BE2C (cell line): ENCODE measurements at regions not wholly inside any gene's neighbourhood (a gene's known extent, or its start where the extent isn't known, plus 50 kb on each side); places are given as distances from the start of the nearest gene placed in this dataset.

ENCODE experiments used
- DNase-seq: peaks from one replicate; pipeline ENCODE4 v3.0.0-alpha.2; 2020
- H3K27me3 ChIP-seq: fragments of 250-450 bp; sonication (Bioruptor Pico); 2 replicates; pipeline ENCODE4 v1.5.1; 2020; ENCODE audit warnings: mild to moderate bottlenecking
- H3K36me3 ChIP-seq: fragments of 250-450 bp; sonication (Bioruptor Pico); 2 replicates; pipeline ENCODE4 v1.5.1; 2020; ENCODE audit warnings: mild to moderate bottlenecking
- H3K4me1 ChIP-seq: fragments of 250-450 bp; sonication (Bioruptor Pico); 2 replicates; pipeline ENCODE4 v1.5.1; 2020
- H3K4me3 ChIP-seq: 2 replicates; pipeline ENCODE4 v1.5.1; 2011; ENCODE audit warnings: low read depth, low read length
- H3K9me3 ChIP-seq: fragments of 250-450 bp; sonication (Bioruptor Pico); 2 replicates; pipeline ENCODE4 v1.5.1; 2020
- TF ChIP-seq, protein P1 (sequence below): IDR thresholded peaks from 2 replicates; pipeline ENCODE4 v1.5.1; 2012; ENCODE audit warnings: mild to moderate bottlenecking, low read depth, low read length

DNA sequence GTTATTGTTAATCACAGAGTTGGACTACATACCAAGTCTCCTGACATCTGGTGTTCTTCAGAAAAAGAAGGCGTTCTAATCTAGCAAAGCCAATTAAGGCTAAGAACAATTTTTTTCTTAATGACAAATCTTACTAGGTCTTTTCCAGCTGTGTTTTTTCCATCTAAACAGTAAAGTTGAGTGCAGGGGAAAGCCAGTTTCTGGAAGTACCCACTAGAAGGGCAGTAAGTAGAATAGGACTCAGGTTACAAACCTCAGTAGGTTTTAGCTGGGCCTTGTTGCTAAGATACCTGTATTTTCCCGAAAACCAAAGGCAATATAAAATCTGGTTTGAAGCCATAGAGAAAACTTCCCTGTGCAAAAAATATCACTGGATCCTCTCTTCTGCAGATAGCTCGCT, 351.9 kb downstream of the ETS1 start:
- H3K4me1 ChIP-seq = peaks cover 18% of the 10 kb centered on the region
- no peaks in the 10 kb centered on the region for H3K36me3 ChIP-seq
- no peaks in the 10 kb centered on the region for H3K27me3 ChIP-seq
- DNase-seq = no peak
- no peak overlapping the region for H3K4me3 ChIP-seq
- no peaks in the 10 kb centered on the region for H3K9me3 ChIP-seq
- TF ChIP-seq, protein P1, sequence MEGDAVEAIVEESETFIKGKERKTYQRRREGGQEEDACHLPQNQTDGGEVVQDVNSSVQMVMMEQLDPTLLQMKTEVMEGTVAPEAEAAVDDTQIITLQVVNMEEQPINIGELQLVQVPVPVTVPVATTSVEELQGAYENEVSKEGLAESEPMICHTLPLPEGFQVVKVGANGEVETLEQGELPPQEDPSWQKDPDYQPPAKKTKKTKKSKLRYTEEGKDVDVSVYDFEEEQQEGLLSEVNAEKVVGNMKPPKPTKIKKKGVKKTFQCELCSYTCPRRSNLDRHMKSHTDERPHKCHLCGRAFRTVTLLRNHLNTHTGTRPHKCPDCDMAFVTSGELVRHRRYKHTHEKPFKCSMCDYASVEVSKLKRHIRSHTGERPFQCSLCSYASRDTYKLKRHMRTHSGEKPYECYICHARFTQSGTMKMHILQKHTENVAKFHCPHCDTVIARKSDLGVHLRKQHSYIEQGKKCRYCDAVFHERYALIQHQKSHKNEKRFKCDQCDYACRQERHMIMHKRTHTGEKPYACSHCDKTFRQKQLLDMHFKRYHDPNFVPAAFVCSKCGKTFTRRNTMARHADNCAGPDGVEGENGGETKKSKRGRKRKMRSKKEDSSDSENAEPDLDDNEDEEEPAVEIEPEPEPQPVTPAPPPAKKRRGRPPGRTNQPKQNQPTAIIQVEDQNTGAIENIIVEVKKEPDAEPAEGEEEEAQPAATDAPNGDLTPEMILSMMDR = no peak

- DNase-seq = no peak
- Histone ChIP-seq H3K36me3 (no peaks in the 10 kb centered on the region), H3K9me3 (no peaks in the 10 kb centered on the region), H3K4me1 (peaks cover 18% of the 10 kb centered on the region), H3K27me3 (no peaks in the 10 kb centered on the region), H3K4me3 (no peak overlapping the region)
- TF ChIP-seq, protein P1 = no peak
Observed at GRCh38 chr11:128234143-128234542, 353.2 kb downstream of the ETS1 start.

DNA sequence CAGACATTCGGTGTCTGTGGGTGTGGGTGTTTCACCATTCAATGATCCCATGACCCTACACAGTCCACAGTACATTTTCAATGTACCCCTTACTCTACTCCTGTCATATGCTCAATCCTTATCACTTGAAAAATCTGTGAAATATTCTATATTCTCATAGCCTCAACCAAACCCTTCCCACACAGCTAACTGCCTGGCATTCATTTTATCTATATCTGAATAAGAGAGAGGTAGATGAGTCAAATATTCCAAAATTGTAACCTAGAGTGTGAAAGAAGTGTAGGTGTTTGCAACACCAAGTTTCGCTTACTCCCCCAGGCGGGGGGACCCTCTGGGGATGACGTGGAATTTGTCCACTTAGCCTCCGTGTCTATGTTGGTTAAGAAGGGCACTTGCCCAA, 354.8 kb downstream of the ETS1 start:
- Histone ChIP-seq H3K36me3 (no peaks in the 10 kb centered on the region), H3K27me3 (no peaks in the 10 kb centered on the region), H3K4me3 (no peak overlapping the region), H3K4me1 (peaks cover 18% of the 10 kb centered on the region), H3K9me3 (no peaks in the 10 kb centered on the region)
- no peak for DNase-seq
- TF ChIP-seq, protein P1 = no peak

- no peak overlapping the region for H3K4me3 ChIP-seq
- no peaks in the 10 kb centered on the region for H3K27me3 ChIP-seq
- TF ChIP-seq, protein P1 = no peak
- H3K4me1 ChIP-seq = peaks cover 18% of the 10 kb centered on the region
- DNase-seq = no peak
- H3K9me3 ChIP-seq = no peaks in the 10 kb centered on the region
- no peaks in the 10 kb centered on the region for H3K36me3 ChIP-seq
Observed at GRCh38 chr11:128231845-128232410, 355.4 kb downstream of the ETS1 start.

- no peaks in the 10 kb centered on the region for H3K9me3 ChIP-seq
- no peak for DNase-seq
- TF ChIP-seq, protein P1 = no peak
- H3K4me1 ChIP-seq = no peaks in the 10 kb centered on the region
- H3K4me3 ChIP-seq = no peak overlapping the region
- H3K27me3 ChIP-seq = no peaks in the 10 kb centered on the region
- H3K36me3 ChIP-seq = no peaks in the 10 kb centered on the region
Observed at GRCh38 chr11:128227466-128227865, 359.9 kb downstream of the ETS1 start.

GRCh38 chr11:128226106-128226716, 361.1 kb downstream of the ETS1 start:
- no peaks in the 10 kb centered on the region for H3K9me3 ChIP-seq
- H3K4me3 ChIP-seq = no peak overlapping the region
- TF ChIP-seq, protein P1 = no peak
- no peaks in the 10 kb centered on the region for H3K27me3 ChIP-seq
- no peak for DNase-seq
- no peaks in the 10 kb centered on the region for H3K4me1 ChIP-seq
- H3K36me3 ChIP-seq = no peaks in the 10 kb centered on the region
